NCI-H748 (cell line): ENCODE measurements at regions not wholly inside any gene's neighbourhood (a gene's known extent, or its start where the extent isn't known, plus 50 kb on each side); places are given as distances from the start of the nearest gene placed in this dataset.
"Not testable (repeated sequence)": the region's sequence is repeated elsewhere in the genome, so short reads cannot be mapped to it uniquely, and the experiment has no call there.

ENCODE experiments used
- DNase-seq: peaks from one replicate; lab custom pipeline; 2025; ENCODE audit not compliant: unreplicated experiment; lab: John Stamatoyannopoulos, UW

- DNase-seq, result no peak
Measured at GRCh38 chr17:83156408-83156807, 77.0 kb downstream of the METRNL start.

GRCh38 chr17:83159204-83160049 lies 80.0 kb downstream of the METRNL start:
- DNase-seq, result no peak

- DNase-seq, result no peak
Measured at GRCh38 chr17:83160443-83161297, 81.3 kb downstream of the METRNL start.

GRCh38 chr17:83161298-83162034 lies 82.1 kb downstream of the METRNL start:
- DNase-seq, result no peak

- DNase-seq, result no peak
Measured at GRCh38 chr17:83162035-83162745, 82.8 kb downstream of the METRNL start.

GRCh38 chr17:83164490-83164889 lies 85.1 kb downstream of the METRNL start:
- DNase-seq, result no peak

- no peak for DNase-seq
Measured at GRCh38 chr17:83170571-83171260, 91.3 kb downstream of the METRNL start.

- DNase-seq, result no peak
Measured at GRCh38 chr17:83171661-83172060, 92.3 kb downstream of the METRNL start.

- DNase-seq, result not testable (repeated sequence)
Measured at GRCh38 chr17:83172099-83172498, 92.7 kb downstream of the METRNL start.

- DNase-seq, result not testable (repeated sequence)
Measured at GRCh38 chr17:83172646-83173045, 93.2 kb downstream of the METRNL start.

- not testable (repeated sequence) for DNase-seq
Measured at GRCh38 chr17:83173180-83173913, 93.9 kb downstream of the METRNL start.

GRCh38 chr17:83173914-83174361 lies 94.5 kb downstream of the METRNL start:
- no peak for DNase-seq

- DNase-seq, result peak; percentile 53
Measured at GRCh38 chr17:83174362-83175118, 95.1 kb downstream of the METRNL start.

- no peak for DNase-seq
Measured at GRCh38 chr17:83175119-83175821, 95.9 kb downstream of the METRNL start.

GRCh38 chr17:83175822-83176622 lies 96.6 kb downstream of the METRNL start:
- DNase-seq, result no peak

GRCh38 chr17:83176623-83177583 lies 97.5 kb downstream of the METRNL start:
- DNase-seq, result no peak
